SJSA1 (cell line): ENCODE measurements at regions not wholly inside any gene's neighbourhood (a gene's known extent, or its start where the extent isn't known, plus 50 kb on each side); places are given as distances from the start of the nearest gene placed in this dataset.
A peak's percentile ranks its signal among the peaks of the same experiment; 100 is the strongest.

ENCODE experiments used
- DNase-seq, 2 experiments: peaks; one replicate each; pipeline ENCODE4 v3.0.0-alpha.2; 2015 to 2020; ENCODE audit warnings: low spot score in 2 of 2, low read depth in 1 of 2
- H3K27ac ChIP-seq: fragments of 250-450 bp; sonication (Bioruptor Pico); 2 replicates; pipeline ENCODE4 v1.5.1; 2020; ENCODE audit warnings: mild to moderate bottlenecking, moderate library complexity
- H3K27me3 ChIP-seq: fragments of 250-450 bp; sonication (Bioruptor Pico); replicated peaks from 2 replicates; pipeline ENCODE4 v1.5.1; 2020; ENCODE audit warnings: mild to moderate bottlenecking, moderate library complexity
- H3K36me3 ChIP-seq: fragments of 250-450 bp; sonication (Bioruptor Pico); 2 replicates; pipeline ENCODE4 v1.5.1; 2020; ENCODE audit warnings: mild to moderate bottlenecking
- H3K4me1 ChIP-seq: fragments of 250-450 bp; sonication (Bioruptor Pico); replicated peaks from 2 replicates; pipeline ENCODE4 v1.6.1; 2021; ENCODE audit warnings: mild to moderate bottlenecking
- H3K4me3 ChIP-seq: fragments of 250-450 bp; sonication (Bioruptor Pico); 2 replicates; pipeline ENCODE4 v1.5.1; 2020; ENCODE audit warnings: mild to moderate bottlenecking
- H3K9me3 ChIP-seq: fragments of 250-450 bp; sonication (Bioruptor Pico); replicated peaks from 2 replicates; pipeline ENCODE4 v1.5.1; 2020; ENCODE audit warnings: mild to moderate bottlenecking

- H3K27me3 ChIP-seq, result no peaks in the 10 kb centered on the region
- no peaks in the 10 kb centered on the region for H3K36me3 ChIP-seq
- no peaks in the 10 kb centered on the region for H3K9me3 ChIP-seq
- DNase-seq, result no peak
- H3K27ac ChIP-seq, result peak overlapping the region; percentile 53
- H3K4me1 ChIP-seq, result peaks cover 32% of the 10 kb centered on the region
- H3K4me3 ChIP-seq, result no peak overlapping the region
These were observed 88.0 kb upstream of the INSIG1 start for GRCh38 chr7:155209478-155210319.

GRCh38 chr7:155210356-155210755, 87.3 kb upstream of the INSIG1 start:
- peaks cover 26% of the 10 kb centered on the region for H3K4me1 ChIP-seq
- no peak for DNase-seq
- H3K27ac ChIP-seq, result no peak overlapping the region
- no peaks in the 10 kb centered on the region for H3K27me3 ChIP-seq
- no peaks in the 10 kb centered on the region for H3K9me3 ChIP-seq
- H3K36me3 ChIP-seq, result no peaks in the 10 kb centered on the region
- no peak overlapping the region for H3K4me3 ChIP-seq

GRCh38 chr7:155211173-155211572, 86.5 kb upstream of the INSIG1 start:
- Histone ChIP-seq H3K4me3 (no peak overlapping the region), H3K36me3 (no peaks in the 10 kb centered on the region), H3K9me3 (no peaks in the 10 kb centered on the region), H3K4me1 (peaks cover 25% of the 10 kb centered on the region), H3K27ac (no peak overlapping the region), H3K27me3 (no peaks in the 10 kb centered on the region)
- no peak for DNase-seq

GRCh38 chr7:155211761-155212160, 85.9 kb upstream of the INSIG1 start:
- Histone ChIP-seq H3K4me3 (no peak overlapping the region), H3K27me3 (no peaks in the 10 kb centered on the region), H3K9me3 (no peaks in the 10 kb centered on the region), H3K27ac (no peak overlapping the region), H3K36me3 (no peaks in the 10 kb centered on the region), H3K4me1 (peaks cover 19% of the 10 kb centered on the region)
- no peak for DNase-seq

DNA sequence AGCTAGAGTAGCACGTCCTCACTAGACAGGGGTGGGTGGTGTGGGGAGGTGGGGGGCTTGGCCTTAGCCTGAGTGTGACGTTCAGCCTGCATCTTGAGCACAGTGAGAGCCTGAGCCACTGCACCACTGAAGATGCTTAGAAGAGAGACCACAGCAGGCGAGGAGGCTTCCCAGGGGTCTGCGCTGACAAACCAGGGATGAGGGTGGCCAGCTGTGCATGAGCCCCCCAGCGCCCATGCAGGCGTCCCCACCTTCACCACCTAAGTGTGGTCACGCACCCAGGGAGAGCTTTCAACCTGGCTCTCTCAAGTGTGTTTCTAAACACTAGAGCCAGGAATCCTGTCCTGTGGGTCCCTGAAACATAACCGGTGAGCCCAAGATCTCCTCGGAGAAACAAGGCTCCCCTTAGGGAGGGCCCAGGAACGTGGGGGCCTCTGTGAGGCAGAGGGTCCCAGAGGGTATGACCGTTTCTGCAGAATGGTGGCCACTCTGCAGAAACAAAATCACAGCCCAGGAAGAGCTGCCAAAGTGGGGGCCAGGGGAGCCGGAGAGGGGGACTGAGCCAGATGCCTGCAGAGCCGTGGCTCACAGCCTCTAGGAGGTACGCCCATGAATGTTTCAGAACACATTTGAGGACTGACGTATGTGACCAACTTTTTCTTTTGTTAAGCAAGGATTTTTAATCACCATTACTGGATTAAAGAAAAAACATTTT, 85.2 kb upstream of the INSIG1 start:
- Histone ChIP-seq H3K27me3 (no peaks in the 10 kb centered on the region), H3K27ac (no peak overlapping the region), H3K4me1 (peaks cover 17% of the 10 kb centered on the region), H3K9me3 (no peaks in the 10 kb centered on the region), H3K4me3 (no peak overlapping the region), H3K36me3 (no peaks in the 10 kb centered on the region)
- no peak for DNase-seq

DNA sequence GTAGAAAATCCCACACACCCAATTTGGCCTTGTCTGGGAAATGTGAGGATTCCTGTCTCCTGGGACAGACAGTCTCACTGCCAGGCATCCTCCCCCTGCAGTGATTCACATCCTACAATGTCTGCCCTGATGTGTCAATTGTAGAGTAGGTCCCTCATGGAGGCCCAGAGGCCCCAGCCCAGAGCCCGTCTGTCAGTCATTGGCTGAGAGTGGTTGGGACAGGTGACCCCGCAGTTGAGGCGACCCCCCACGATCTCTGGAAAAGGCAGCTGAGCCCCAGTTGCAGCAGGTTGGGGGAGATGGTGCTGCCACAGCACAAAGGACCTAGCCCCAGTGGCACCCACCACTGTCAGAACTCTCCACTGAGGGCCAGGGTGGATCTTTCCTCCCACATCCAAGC, 84.3 kb upstream of the INSIG1 start:
- H3K36me3 ChIP-seq, result no peaks in the 10 kb centered on the region
- DNase-seq, result no peak
- no peaks in the 10 kb centered on the region for H3K9me3 ChIP-seq
- no peak overlapping the region for H3K4me3 ChIP-seq
- peaks cover 17% of the 10 kb centered on the region for H3K4me1 ChIP-seq
- no peaks in the 10 kb centered on the region for H3K27me3 ChIP-seq
- no peak overlapping the region for H3K27ac ChIP-seq

GRCh38 chr7:155213955-155214740, 83.5 kb upstream of the INSIG1 start:
- no peak overlapping the region for H3K27ac ChIP-seq

GRCh38 chr7:155215576-155216325, 81.9 kb upstream of the INSIG1 start:
- peaks cover 10% of the 10 kb centered on the region for H3K4me1 ChIP-seq
- no peaks in the 10 kb centered on the region for H3K36me3 ChIP-seq
- no peak overlapping the region for H3K4me3 ChIP-seq
- H3K9me3 ChIP-seq, result no peaks in the 10 kb centered on the region
- DNase-seq, result no peak
- no peaks in the 10 kb centered on the region; the same call in 1 of the 2 replicates for H3K27me3 ChIP-seq
- no peak overlapping the region for H3K27ac ChIP-seq

More at GRCh38 chr7:155213955-155214740, 83.5 kb upstream of the INSIG1 start:
- Histone ChIP-seq H3K4me3 (no peak overlapping the region), H3K9me3 (no peaks in the 10 kb centered on the region), H3K27me3 (no peaks in the 10 kb centered on the region), H3K36me3 (no peaks in the 10 kb centered on the region), H3K4me1 (peaks cover 14% of the 10 kb centered on the region)
- DNase-seq, result no peak

GRCh38 chr7:155216475-155217272, 81.0 kb upstream of the INSIG1 start:
- H3K36me3 ChIP-seq, result no peaks in the 10 kb centered on the region
- DNase-seq, result no peak
- H3K27me3 ChIP-seq, result no peaks in the 10 kb centered on the region; the same call in 1 of the 2 replicates
- no peaks in the 10 kb centered on the region for H3K9me3 ChIP-seq
- H3K4me3 ChIP-seq, result no peak overlapping the region
- peaks cover 10% of the 10 kb centered on the region for H3K4me1 ChIP-seq
- H3K27ac ChIP-seq, result no peak overlapping the region

GRCh38 chr7:155217634-155218033, 80.0 kb upstream of the INSIG1 start:
- Histone ChIP-seq H3K4me3 (no peak overlapping the region), H3K27me3 (peaks cover 4% of the 10 kb centered on the region; the same call in 1 of the 2 replicates), H3K27ac (no peak overlapping the region), H3K9me3 (no peaks in the 10 kb centered on the region), H3K4me1 (peaks cover 10% of the 10 kb centered on the region), H3K36me3 (no peaks in the 10 kb centered on the region)
- DNase-seq, result no peak

DNA sequence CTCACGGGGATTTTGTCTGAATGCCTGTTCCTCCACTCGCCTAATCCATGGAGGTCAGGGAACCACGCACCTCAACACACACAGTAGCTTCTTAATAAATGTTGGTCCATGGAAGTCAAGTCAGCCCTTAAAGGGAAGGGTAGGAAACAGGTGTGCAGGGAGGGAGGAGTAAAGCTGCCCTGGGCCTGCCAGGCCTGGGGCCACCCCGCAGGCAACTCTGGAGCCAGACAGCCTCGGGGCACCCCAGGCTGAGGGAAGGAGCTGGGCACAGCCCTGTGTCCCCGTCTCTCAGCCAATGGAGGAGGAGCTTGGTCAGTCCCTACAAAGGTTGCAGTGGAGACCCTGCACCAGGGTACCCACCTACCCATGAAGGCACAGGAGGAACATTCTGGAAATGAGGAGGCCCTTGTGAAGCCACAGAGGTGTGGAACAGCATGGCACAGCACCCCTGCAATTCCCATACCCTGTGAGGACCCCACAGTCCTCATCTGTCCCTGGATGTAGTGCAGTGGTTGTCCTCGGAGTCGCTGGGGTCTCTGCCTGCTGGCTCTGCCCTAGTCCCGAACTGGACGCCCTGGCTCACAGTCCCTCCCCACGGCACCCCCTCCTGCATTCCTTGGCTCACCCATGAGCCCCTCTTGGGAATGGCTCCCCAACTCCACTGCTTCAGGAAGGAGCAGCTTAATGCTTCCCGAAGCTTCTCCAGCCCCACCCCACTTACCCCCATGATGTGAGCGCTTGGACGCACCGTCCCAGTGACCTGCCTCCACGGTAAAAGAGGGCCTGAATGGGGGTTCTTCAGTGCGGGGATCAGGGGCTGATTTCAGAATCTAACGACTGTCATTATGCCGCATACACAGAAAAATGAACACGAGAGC, 79.2 kb upstream of the INSIG1 start:
- H3K27me3 ChIP-seq, result peaks cover 5% of the 10 kb centered on the region; the same call in 1 of the 2 replicates
- no peak overlapping the region for H3K4me3 ChIP-seq
- H3K4me1 ChIP-seq, result peaks cover 4% of the 10 kb centered on the region
- DNase-seq, result no peak
- H3K27ac ChIP-seq, result no peak overlapping the region
- no peaks in the 10 kb centered on the region for H3K9me3 ChIP-seq
- H3K36me3 ChIP-seq, result no peaks in the 10 kb centered on the region

- DNase-seq, result no peak
- no peak overlapping the region for H3K4me3 ChIP-seq
- H3K9me3 ChIP-seq, result no peaks in the 10 kb centered on the region
- no peaks in the 10 kb centered on the region for H3K36me3 ChIP-seq
- H3K27ac ChIP-seq, result no peak overlapping the region
- H3K4me1 ChIP-seq, result peaks cover 4% of the 10 kb centered on the region
- peaks cover 5% of the 10 kb centered on the region; the same call in 1 of the 2 replicates for H3K27me3 ChIP-seq
These were observed 78.5 kb upstream of the INSIG1 start for GRCh38 chr7:155219154-155219531.
